OCI-LY1 (cell line): ENCODE measurements at regions not wholly inside any gene's neighbourhood (a gene's known extent, or its start where the extent isn't known, plus 50 kb on each side); places are given as distances from the start of the nearest gene placed in this dataset.

Experiments
- EZH2 ChIP-seq: fragments of 200-600 bp; sonication (generic), shearing (Covaris generic); IDR thresholded peaks from 2 replicates; pipeline ENCODE4 v1.8.0; 2017; ENCODE audit warnings: borderline replicate concordance, mixed run types, mild to moderate bottlenecking, antibody characterized with exemption, low read length, moderate library complexity, mixed read lengths
- TF ChIP-seq, protein P1 (sequence below): fragments of 200-600 bp; sonication (generic), shearing (Covaris generic); IDR thresholded peaks from 2 replicates; pipeline ENCODE4 v1.5.1; 2017; ENCODE audit warnings: mild to moderate bottlenecking, antibody characterized with exemption, low read length, moderate library complexity, mixed read lengths

DNA sequence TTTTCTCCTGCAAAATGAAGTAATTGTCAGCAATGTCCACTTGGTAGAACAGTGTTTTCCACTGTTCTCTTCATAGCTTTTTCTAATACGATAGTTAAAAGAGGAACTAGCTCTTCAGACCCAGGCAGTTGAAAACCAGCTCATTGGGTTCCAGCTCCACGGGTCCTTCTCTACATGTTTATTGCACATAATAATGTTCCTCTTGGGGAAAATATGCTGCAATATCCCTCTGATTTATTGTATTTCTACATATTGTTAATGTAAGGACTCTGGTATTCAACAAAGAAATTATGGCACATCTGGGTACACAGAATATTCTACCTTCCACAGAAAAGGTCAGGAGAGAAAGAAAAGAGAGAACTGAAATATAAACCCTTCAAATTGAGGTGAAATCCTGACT, 473.4 kb downstream of the TRIML1 start:
- TF ChIP-seq, protein P1, sequence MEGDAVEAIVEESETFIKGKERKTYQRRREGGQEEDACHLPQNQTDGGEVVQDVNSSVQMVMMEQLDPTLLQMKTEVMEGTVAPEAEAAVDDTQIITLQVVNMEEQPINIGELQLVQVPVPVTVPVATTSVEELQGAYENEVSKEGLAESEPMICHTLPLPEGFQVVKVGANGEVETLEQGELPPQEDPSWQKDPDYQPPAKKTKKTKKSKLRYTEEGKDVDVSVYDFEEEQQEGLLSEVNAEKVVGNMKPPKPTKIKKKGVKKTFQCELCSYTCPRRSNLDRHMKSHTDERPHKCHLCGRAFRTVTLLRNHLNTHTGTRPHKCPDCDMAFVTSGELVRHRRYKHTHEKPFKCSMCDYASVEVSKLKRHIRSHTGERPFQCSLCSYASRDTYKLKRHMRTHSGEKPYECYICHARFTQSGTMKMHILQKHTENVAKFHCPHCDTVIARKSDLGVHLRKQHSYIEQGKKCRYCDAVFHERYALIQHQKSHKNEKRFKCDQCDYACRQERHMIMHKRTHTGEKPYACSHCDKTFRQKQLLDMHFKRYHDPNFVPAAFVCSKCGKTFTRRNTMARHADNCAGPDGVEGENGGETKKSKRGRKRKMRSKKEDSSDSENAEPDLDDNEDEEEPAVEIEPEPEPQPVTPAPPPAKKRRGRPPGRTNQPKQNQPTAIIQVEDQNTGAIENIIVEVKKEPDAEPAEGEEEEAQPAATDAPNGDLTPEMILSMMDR: no peak
- TF ChIP-seq EZH2: no peak
